WERI-Rb-1 (cell line): ENCODE measurements at regions not wholly inside any gene's neighbourhood (a gene's known extent, or its start where the extent isn't known, plus 50 kb on each side); places are given as distances from the start of the nearest gene placed in this dataset.

Experiments
- DNase-seq: peaks from one replicate; pipeline ENCODE4 v3.0.0-alpha.2; 2020
- H3K27ac ChIP-seq: fragments of 250-450 bp; sonication (Bioruptor Pico); 2 replicates; pipeline ENCODE4 v1.5.1; 2020; ENCODE audit warnings: mild to moderate bottlenecking, moderate library complexity
- H3K27me3 ChIP-seq: fragments of 250-450 bp; sonication (Bioruptor Pico); 2 replicates; pipeline ENCODE4 v1.5.1; 2021; ENCODE audit warnings: mild to moderate bottlenecking, low read depth, moderate library complexity; ENCODE audit not compliant: insufficient read depth, severe bottlenecking
- H3K36me3 ChIP-seq: fragments of 250-450 bp; sonication (Bioruptor Pico); 2 replicates; pipeline ENCODE4 v1.5.1; 2020; ENCODE audit warnings: mild to moderate bottlenecking, moderate library complexity
- H3K4me3 ChIP-seq: 2 replicates; pipeline ENCODE4 v1.5.1; 2011; ENCODE audit warnings: low read depth, mild to moderate bottlenecking, control low read depth, low read length
- H3K9me3 ChIP-seq: fragments of 250-450 bp; sonication (Bioruptor Pico); 2 replicates; pipeline ENCODE4 v1.5.1; 2021; ENCODE audit warnings: mild to moderate bottlenecking, moderate library complexity; ENCODE audit not compliant: severe bottlenecking
- TF ChIP-seq, protein P1 (sequence below): IDR thresholded peaks from 2 replicates; pipeline ENCODE4 v1.5.1; 2011; ENCODE audit warnings: low read depth, mild to moderate bottlenecking, control low read depth, inconsistent platforms, low read length

DNA sequence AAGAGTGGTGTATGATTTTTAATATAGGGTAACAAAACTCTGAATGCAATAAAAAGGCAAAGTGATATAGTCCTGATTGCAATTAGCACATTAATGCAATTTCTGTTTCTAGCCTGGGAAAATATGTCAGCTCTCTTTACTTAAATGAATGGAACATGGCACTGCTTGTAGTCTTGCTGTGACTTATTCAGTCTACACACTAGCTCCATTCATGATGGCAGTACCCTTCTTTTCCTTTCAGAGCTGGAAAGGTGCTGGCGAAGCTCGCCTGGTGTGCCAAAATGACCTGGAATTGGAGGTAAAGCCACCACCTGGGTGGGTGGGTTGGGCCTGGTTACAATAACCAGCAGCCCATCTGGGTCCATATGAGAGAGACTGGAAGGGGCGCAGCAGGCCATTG is 85.3 kb downstream of the ZNF365 start:
- TF ChIP-seq, protein P1, sequence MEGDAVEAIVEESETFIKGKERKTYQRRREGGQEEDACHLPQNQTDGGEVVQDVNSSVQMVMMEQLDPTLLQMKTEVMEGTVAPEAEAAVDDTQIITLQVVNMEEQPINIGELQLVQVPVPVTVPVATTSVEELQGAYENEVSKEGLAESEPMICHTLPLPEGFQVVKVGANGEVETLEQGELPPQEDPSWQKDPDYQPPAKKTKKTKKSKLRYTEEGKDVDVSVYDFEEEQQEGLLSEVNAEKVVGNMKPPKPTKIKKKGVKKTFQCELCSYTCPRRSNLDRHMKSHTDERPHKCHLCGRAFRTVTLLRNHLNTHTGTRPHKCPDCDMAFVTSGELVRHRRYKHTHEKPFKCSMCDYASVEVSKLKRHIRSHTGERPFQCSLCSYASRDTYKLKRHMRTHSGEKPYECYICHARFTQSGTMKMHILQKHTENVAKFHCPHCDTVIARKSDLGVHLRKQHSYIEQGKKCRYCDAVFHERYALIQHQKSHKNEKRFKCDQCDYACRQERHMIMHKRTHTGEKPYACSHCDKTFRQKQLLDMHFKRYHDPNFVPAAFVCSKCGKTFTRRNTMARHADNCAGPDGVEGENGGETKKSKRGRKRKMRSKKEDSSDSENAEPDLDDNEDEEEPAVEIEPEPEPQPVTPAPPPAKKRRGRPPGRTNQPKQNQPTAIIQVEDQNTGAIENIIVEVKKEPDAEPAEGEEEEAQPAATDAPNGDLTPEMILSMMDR = no peak
- Histone ChIP-seq H3K27me3 (peaks cover 23% of the 10 kb centered on the region), H3K27ac (no peak overlapping the region), H3K9me3 (no peaks in the 10 kb centered on the region), H3K4me3 (no peak overlapping the region), H3K36me3 (no peaks in the 10 kb centered on the region)
- DNase-seq = no peak

- TF ChIP-seq, protein P1 = no peak
Observed at GRCh38 chr10:62460393-62460792, 86.2 kb downstream of the ZNF365 start.

DNA sequence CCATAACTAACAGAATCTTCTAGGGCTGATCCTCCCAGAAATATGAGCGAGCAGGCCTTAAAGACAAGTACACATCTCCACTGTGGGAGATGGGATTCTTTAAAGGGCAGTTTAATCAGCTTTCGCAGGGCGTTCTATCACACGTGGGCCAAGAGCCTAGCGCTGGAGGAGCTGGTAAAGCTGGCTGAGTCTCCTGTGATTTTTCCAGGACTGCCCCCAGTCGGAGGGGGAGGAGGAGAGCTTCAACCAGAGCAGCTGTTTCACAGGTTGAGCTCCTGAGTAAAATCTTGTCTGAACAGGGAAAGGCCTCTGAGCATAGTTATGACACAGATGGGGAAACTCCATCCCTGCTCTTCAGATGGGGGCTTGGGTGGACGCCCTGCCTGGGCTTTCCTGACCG is 87.0 kb downstream of the ZNF365 start:
- DNase-seq = peak; percentile 13
- Histone ChIP-seq H3K27ac (no peak overlapping the region), H3K4me3 (no peak overlapping the region), H3K27me3 (peaks cover 28% of the 10 kb centered on the region), H3K9me3 (peaks cover 5% of the 10 kb centered on the region), H3K36me3 (no peaks in the 10 kb centered on the region)
- TF ChIP-seq, protein P1 = no peak

More at GRCh38 chr10:62460393-62460792, 86.2 kb downstream of the ZNF365 start:
- DNase-seq = no peak
- H3K27me3 ChIP-seq = peaks cover 28% of the 10 kb centered on the region
- no peak overlapping the region for H3K27ac ChIP-seq
- H3K9me3 ChIP-seq = peaks cover under 1% of the 10 kb centered on the region
- no peak overlapping the region for H3K4me3 ChIP-seq
- no peaks in the 10 kb centered on the region for H3K36me3 ChIP-seq

GRCh38 chr10:62462461-62462860 is 88.3 kb downstream of the ZNF365 start:
- Histone ChIP-seq H3K27ac (no peak overlapping the region), H3K36me3 (no peaks in the 10 kb centered on the region), H3K4me3 (no peak overlapping the region), H3K9me3 (peaks cover 5% of the 10 kb centered on the region), H3K27me3 (peaks cover 28% of the 10 kb centered on the region)
- TF ChIP-seq, protein P1 = no peak
- no peak for DNase-seq

DNA sequence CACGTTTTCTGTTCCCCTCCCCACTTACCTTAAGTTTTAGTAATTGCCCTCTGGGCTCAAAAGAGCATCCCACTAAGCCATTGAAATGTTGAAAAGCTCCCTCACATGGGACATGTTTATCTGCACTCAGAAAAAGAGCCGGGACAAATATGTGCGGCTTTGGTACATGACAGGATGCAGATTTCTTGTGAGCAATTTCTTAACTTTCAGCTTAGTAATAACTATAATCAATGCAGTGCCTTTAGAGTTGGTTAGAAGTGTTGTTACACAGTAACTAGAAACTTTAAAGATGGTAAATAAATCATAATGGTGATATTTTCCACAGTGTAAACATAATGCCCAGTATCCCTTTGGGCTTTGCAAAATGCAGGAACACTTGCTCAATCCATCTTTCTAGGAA is 89.2 kb downstream of the ZNF365 start:
- Histone ChIP-seq H3K36me3 (no peaks in the 10 kb centered on the region), H3K4me3 (no peak overlapping the region), H3K27me3 (peaks cover 28% of the 10 kb centered on the region), H3K27ac (no peak overlapping the region), H3K9me3 (peaks cover 5% of the 10 kb centered on the region)
- TF ChIP-seq, protein P1 = no peak
- no peak for DNase-seq

DNA sequence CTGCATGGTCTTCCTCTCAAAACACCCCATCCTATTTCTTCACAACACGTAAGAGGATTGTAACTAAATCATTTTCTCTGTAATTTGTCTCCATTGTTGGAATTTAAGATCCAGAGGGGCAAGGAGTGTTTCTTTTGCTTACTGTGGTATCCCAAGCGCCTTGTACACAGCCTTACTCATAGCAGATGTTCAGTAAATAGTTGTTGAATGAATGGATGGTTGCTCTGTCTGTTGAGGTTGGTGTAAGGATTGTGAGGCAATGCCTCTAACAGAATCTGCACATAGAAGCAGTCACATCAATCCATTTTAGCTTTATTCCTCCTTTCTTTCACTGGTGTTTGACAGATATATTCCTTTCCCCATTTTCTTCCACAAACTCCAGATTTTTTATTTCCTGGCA is 90.1 kb downstream of the ZNF365 start:
- Histone ChIP-seq H3K9me3 (peaks cover 5% of the 10 kb centered on the region), H3K27me3 (peaks cover 32% of the 10 kb centered on the region), H3K4me3 (no peak overlapping the region), H3K36me3 (no peaks in the 10 kb centered on the region), H3K27ac (no peak overlapping the region)
- TF ChIP-seq, protein P1 = no peak
- no peak for DNase-seq
